Mucosa of descending colon (tissue), 3 donors: ENCODE measurements at regions not wholly inside any gene's neighbourhood (a gene's known extent, or its start where the extent isn't known, plus 50 kb on each side); places are given as distances from the start of the nearest gene placed in this dataset.

Source experiments
- ATAC-seq: fragments of 200-7000 bp; cut with Tn5 transposase; one replicate; pipeline ENCODE4 v1.9.1; 2020; ENCODE audit warnings: mild to moderate bottlenecking, moderate library complexity
- DNase-seq, 3 donors: peaks; one replicate each; pipeline ENCODE4 v3.0.0-alpha.2; 2020
- H3K36me3 ChIP-seq: fragments of 200-600 bp; one replicate; pipeline ENCODE4 v1.8.0; 2021; ENCODE audit warnings: low read depth, mild to moderate bottlenecking
- H3K4me1 ChIP-seq: fragments of 200-600 bp; one replicate; pipeline ENCODE4 v1.8.0; 2021; ENCODE audit warnings: low read depth, mild to moderate bottlenecking
- H3K4me3 ChIP-seq: fragments of 200-600 bp; one replicate; pipeline ENCODE4 v1.8.0; 2021; ENCODE audit warnings: mild to moderate bottlenecking
- H3K9me3 ChIP-seq: fragments of 200-600 bp; one replicate; pipeline ENCODE4 v1.8.0; 2021; ENCODE audit warnings: mild to moderate bottlenecking
- intact Hi-C, 2 donors: fragments of 100-400 bp; cut with DNase I in 1 of 2; cut with micrococcal nuclease in 1 of 2; formaldehyde crosslinking; loops; one replicate each; pipeline versions ENCODE4 v1.11.0 to v1.11.1; 2022; cut with DNase I, micrococcal nuclease
- TF ChIP-seq, protein P1 (sequence below): fragments of 200-600 bp; IDR thresholded peaks from one replicate; pipeline ENCODE4 v1.8.0; 2022; ENCODE audit warnings: antibody characterized with exemption, mild to moderate bottlenecking
- donor health status: DM: no; HTN: no; CAD: no; lungs with moderate emphysema.
- donor health status: DM: no; HTN: no; CAD: no.
- donor health status: DM: no; HTN: yes; CAD: no.

- Histone ChIP-seq H3K4me1 (no peaks in the 10 kb centered on the region), H3K36me3 (no peaks in the 10 kb centered on the region), H3K9me3 (no peaks in the 10 kb centered on the region), H3K4me3 (no peak overlapping the region)
- TF ChIP-seq, protein P1, sequence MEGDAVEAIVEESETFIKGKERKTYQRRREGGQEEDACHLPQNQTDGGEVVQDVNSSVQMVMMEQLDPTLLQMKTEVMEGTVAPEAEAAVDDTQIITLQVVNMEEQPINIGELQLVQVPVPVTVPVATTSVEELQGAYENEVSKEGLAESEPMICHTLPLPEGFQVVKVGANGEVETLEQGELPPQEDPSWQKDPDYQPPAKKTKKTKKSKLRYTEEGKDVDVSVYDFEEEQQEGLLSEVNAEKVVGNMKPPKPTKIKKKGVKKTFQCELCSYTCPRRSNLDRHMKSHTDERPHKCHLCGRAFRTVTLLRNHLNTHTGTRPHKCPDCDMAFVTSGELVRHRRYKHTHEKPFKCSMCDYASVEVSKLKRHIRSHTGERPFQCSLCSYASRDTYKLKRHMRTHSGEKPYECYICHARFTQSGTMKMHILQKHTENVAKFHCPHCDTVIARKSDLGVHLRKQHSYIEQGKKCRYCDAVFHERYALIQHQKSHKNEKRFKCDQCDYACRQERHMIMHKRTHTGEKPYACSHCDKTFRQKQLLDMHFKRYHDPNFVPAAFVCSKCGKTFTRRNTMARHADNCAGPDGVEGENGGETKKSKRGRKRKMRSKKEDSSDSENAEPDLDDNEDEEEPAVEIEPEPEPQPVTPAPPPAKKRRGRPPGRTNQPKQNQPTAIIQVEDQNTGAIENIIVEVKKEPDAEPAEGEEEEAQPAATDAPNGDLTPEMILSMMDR: no peak
- intact Hi-C loops: no loop called here
- no peak for DNase-seq
- no peak for ATAC-seq
Measured at GRCh38 chrX:22376369-22376768, 103.7 kb downstream of the CBLL2 start.

GRCh38 chrX:22378296-22378695 is 105.6 kb downstream of the CBLL2 start:
- Histone ChIP-seq H3K9me3 (no peaks in the 10 kb centered on the region), H3K4me1 (no peaks in the 10 kb centered on the region), H3K4me3 (no peak overlapping the region), H3K36me3 (no peaks in the 10 kb centered on the region)
- DNase-seq (no peak), ATAC-seq (no peak)
- intact Hi-C loops: no loop called here
- TF ChIP-seq, protein P1: no peak

- intact Hi-C loops: no loop called here
- no peak for DNase-seq
- no peaks in the 10 kb centered on the region for H3K9me3 ChIP-seq
- H3K4me3 ChIP-seq: no peak overlapping the region
- H3K4me1 ChIP-seq: no peaks in the 10 kb centered on the region
- no peak for ATAC-seq
- TF ChIP-seq, protein P1: no peak
- no peaks in the 10 kb centered on the region for H3K36me3 ChIP-seq
Measured at GRCh38 chrX:22383988-22384387, 111.3 kb downstream of the CBLL2 start.

DNA sequence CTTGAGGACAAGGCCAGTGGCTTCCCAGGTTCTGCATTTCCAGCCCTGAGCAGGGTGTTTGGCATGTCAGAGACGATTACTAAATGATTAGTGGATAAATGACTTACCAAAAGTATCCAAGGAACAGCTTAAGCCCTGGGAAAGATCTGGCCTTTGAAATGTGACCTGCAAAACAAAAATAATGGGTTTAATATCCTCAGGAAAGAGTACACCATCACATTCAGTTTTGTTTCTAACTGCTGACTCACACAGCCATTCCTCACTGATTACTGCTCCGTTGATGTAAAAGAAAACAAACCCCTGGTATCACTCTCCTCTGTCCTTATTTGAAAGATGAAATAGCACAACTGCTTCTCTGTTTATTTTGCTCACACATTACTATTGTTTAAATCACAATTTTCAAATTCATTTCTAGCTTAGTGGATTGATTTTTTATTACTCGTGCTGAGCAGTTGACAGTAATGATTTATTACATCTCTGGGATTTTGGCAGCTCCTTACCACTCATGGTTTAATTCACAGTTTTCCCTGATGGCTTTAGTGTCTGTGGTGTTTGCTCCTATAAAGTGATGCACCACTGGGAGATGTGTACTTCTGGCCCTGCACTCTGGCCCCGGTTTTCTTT is 117.0 kb downstream of the CBLL2 start:
- no peak for DNase-seq
- Histone ChIP-seq H3K9me3 (no peaks in the 10 kb centered on the region), H3K4me1 (no peaks in the 10 kb centered on the region), H3K36me3 (no peaks in the 10 kb centered on the region), H3K4me3 (no peak overlapping the region)
- TF ChIP-seq, protein P1: no peak
- ATAC-seq: no peak
- intact Hi-C loops: no loop called here

GRCh38 chrX:22392133-22392948 is 119.6 kb downstream of the CBLL2 start:
- H3K36me3 ChIP-seq: no peaks in the 10 kb centered on the region
- H3K9me3 ChIP-seq: no peaks in the 10 kb centered on the region
- DNase-seq: no peak
- H3K4me3 ChIP-seq: no peak overlapping the region
- ATAC-seq: no peak
- no peaks in the 10 kb centered on the region for H3K4me1 ChIP-seq
- intact Hi-C loops: no loop called here
- TF ChIP-seq, protein P1: no peak
